ENCODE measurements at regions not wholly inside any gene's neighbourhood (a gene's known extent, or its start where the extent isn't known, plus 50 kb on each side); places are given as distances from the start of the nearest gene placed in this dataset.

DNA sequence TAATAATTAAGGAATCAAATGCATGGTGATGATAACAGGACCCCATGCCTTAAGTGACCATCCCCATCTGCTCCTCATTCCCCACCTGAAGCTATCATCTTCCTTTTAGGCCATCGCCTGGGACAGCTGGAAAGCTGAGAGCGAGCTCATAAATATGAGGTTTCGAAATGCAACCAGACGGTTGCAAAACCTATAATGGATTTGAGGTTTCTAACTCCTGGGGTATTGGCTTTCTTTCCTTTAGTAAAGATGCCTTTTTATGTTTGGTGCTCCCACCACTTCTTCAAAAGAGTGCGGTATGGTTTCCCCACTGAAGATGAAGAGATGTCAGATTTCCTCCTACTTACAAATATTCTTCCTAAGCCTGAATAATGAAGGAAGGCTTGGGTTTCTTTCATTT lies 1589.5 kb upstream of the PIK3C3 start:
- TF ChIP-seq GABPA (IDR thresholded peaks at IDR 0.05; ENCODE audit: low read depth) (no peak), BRCA1 (IDR thresholded peaks at IDR 0.05; ENCODE audit: low read depth, low read length) (no peak), CTCF (IDR thresholded peaks at IDR 0.05 in 2 of 3, conservative IDR thresholded peaks at IDR 0.05 in 1 of 3; ENCODE audit: control insufficient read depth in 2 of 3, extremely low read depth in 1 of 3, insufficient read depth in 1 of 3, low read depth in 3 of 3, low read length in 3 of 3) (no peak), MAX (IDR thresholded peaks at IDR 0.05; ENCODE audit: low read depth, low read length) (no peak), SIX5 (IDR thresholded peaks at IDR 0.05; ENCODE audit: low read depth, low read length, severe bottlenecking) (no peak), YBX1 (IDR thresholded peaks at IDR 0.05) (no peak), SUPT20H (IDR thresholded peaks at IDR 0.05; ENCODE audit: borderline replicate concordance, control insufficient read depth, low read depth, low read length) (no peak), POLR2AphosphoS5 (IDR thresholded peaks at IDR 0.05; ENCODE audit: low read length) (no peak), POLR2A (IDR thresholded peaks at IDR 0.05; ENCODE audit: low read depth, low read length) (no peak), EZH2 (IDR thresholded peaks at IDR 0.05; ENCODE audit: borderline replicate concordance, control insufficient read depth, low read depth, low read length) (no peak), EP300 (IDR thresholded peaks at IDR 0.05; ENCODE audit: borderline replicate concordance in 1 of 2, control insufficient read depth in 1 of 2, low read depth in 2 of 2, low read length in 2 of 2) (no peak), MTA3 (IDR thresholded peaks at IDR 0.05; ENCODE audit: borderline replicate concordance, low read length) (no peak), FOS (IDR thresholded peaks at IDR 0.05; ENCODE audit: borderline replicate concordance, extremely low read depth, insufficient read length) (no peak), POLR2AphosphoS2 (IDR thresholded peaks at IDR 0.05; ENCODE audit: low read depth, low read length) (no peak)

Data from GM12878 (cell line).